ENCODE measurements at regions not wholly inside any gene's neighbourhood (a gene's known extent, or its start where the extent isn't known, plus 50 kb on each side); places are given as distances from the start of the nearest gene placed in this dataset.

DNA sequence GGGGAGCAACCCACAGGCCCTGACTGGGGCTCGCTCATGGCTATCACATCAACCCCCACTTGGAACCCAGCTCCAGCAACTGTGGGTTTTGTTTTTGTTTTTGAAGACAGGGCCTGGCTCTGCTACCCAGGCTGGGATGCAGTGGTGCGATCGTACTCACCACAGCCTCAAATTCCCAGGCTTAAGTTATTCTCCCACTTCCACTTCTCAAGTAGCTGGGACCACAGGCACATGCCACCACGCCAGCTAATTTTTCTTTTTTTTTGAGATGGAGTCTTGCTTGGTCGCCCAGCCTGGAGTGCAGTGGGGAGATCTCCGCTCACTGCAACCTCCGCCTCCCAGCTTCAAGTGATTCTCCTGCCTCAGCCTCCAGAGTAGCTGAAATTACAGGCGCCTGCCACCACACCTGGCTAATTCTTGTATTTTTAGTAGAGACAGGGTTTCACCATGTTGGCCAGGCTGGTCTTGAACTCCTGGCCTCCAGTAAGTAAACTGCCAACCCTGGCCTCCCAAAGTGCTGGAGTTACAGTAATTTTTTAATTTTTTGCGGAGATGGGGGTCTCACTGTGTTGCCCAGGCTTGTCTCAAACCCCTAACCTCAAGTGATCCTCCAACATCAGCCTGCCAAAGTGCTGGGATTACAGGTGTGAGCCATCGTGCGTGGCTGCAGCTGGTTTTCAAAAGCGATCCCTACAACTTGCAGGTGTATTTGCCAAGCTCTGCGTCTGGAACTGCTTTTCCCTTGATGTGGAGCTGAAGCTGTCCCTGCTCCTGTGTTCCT is 228.7 kb downstream of the SKIDA1 start:
- in situ Hi-C loops (cut with HindIII; ENCODE audit: low sequenced_read_pairs) = loop anchor here (25.0 kb wide), 1 partner anchor 191 kb away; no protein-coding TSS in a partner anchor

DNA sequence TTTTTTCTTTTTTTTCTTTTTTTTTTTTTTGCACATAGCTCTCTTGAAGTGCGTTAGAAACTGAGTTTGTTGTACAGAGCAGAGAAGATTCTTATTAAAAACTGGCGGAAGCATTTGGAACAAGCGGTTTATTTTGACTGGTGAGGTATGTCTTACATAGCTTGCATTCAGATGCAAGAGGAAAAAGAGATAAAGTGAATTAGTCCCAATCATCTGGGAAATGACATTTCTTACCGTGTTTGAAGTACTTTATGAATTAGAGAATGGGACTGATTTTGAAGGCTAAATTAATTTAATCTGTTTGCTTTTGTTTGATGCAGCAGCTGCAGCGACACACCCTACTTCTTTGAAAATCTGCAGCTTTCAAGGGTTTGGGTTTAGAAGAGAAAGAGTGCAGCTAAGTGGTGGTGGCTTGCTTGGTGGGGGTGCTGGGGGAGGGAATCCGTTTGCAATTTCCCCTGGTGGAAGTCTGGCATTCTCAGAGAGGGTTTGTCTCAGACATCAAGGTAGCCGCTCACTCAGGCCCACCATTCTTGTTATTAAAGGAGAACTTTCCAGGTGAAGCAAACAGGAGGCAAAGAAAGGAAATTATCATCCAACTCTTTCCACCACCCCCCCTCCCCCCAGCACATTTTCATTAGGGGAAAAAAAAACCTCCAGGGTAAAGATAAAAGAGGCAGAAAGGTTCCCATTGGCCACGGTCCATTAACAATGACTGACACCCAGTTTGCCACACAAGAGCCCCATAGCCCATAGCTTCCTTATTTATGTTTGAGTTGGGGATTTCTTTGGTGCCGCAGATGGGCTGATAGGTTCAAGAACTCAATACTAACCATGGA is 231.7 kb downstream of the SKIDA1 start:
- in situ Hi-C loops (cut with HindIII; ENCODE audit: low sequenced_read_pairs) = loop anchor here (25.0 kb wide), 1 partner anchor 194 kb away; no protein-coding TSS in a partner anchor

DNA sequence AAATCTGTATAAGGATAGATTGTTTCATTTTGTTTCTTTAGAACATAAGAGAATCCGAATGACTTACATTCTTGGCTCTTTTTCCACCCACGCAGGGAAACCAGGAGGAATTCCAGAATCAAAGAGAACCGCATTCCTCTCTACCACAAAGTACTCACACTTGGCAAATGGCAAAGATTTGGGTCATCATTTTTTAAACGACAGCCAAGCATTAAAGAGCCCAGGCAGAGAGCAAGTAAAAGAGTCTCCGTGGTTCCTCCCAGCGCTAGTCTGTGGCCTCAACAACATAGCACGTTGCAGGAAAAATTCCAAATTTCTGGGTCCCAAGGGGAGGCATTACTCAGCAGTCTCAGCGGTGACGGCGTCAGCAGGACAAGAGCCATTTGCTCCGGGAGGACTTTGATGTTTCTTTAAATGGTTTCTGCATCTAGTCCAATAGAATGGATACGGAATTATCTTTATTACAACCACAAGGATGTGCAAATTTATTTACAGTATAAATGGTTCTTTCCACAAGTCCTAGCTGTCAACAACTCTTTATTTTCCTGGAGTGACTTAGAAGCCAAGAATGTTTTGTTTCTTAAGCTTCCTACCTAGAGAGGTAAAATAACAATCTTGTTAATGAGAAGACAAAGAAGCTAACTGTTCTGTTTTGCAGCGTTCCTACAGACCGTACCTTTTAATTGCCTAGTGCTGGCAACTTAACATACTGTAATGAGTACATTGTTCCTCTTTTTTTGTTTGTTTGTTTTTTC is 232.5 kb downstream of the SKIDA1 start:
- in situ Hi-C loops (cut with HindIII; ENCODE audit: low sequenced_read_pairs) = loop anchor here (25.0 kb wide), 1 partner anchor 194 kb away; no protein-coding TSS in a partner anchor

DNA sequence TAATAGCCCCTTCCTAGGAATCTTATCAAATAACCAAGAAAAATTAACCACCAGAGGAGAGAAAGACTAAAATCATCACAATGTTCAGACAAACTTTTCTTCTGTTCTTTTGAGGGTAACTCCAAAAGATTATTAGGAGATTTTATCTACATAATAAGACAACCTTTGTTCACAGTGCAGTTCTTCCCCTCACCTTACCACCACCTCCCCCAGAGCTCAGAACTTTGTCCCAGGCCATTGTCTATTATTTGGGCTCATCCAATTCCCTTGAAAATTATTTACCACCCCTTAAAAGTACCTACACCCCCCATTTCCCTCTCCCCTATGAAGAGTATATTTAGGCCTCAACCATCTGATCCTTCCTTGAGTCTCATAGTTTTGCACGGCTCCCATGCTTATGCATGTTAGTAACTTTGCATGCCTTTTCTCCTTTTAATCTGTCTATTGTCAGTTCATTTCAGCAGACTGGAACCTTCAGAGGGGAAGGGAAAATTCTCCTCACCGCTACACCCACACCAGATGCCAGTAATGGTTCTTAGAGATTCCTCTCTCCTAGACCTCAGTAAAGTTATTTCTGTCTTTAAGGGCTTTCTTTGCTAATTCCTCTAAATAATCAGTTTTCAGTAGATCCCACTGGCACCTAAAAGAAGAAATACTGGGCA is 234.9 kb downstream of the SKIDA1 start:
- in situ Hi-C loops (cut with HindIII; ENCODE audit: low sequenced_read_pairs) = loop anchor here (25.0 kb wide), 1 partner anchor 197 kb away; no protein-coding TSS in a partner anchor

DNA sequence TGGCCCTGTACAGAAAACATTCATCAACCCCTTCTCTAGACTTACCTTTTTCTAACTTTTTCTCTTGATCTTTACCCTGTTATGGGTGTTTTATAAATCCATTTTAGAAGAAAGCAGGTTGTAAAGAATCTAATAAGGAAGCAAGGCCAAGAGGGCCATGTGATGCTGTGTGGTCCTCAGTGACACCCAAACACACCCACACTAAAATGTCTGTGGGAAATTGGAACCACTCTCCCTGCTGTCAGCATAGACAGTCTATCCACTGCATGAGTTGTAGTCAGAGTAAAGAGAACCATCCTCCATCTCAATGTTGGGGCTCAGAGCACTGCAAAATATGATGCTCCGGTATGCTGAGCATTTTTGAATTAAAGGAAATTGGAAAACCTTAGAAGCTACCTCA is 235.5 kb downstream of the SKIDA1 start:
- in situ Hi-C loops (cut with HindIII; ENCODE audit: low sequenced_read_pairs) = loop anchor here (25.0 kb wide), 1 partner anchor 197 kb away; no protein-coding TSS in a partner anchor

DNA sequence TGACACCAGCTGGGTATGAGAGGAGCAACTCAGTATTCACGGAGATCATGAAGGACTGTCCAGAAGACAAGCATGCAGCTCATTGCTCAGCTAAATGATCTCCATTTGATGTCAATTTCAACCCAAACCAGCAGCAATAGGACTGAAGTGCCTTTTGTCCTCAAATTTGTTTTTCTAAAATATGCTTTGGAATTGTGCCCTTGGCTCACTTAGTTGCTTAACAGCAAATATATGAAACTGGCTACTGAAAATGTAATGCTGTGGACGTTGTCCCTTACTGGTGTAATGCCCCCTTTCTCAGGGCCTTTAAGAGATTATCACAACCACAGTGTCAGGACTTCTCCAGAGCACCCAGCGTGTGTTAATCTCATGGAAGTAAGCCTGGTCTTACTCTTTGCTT is 236.2 kb downstream of the SKIDA1 start:
- in situ Hi-C loops (cut with HindIII; ENCODE audit: low sequenced_read_pairs) = loop anchor here (25.0 kb wide), 1 partner anchor 198 kb away; no protein-coding TSS in a partner anchor

DNA sequence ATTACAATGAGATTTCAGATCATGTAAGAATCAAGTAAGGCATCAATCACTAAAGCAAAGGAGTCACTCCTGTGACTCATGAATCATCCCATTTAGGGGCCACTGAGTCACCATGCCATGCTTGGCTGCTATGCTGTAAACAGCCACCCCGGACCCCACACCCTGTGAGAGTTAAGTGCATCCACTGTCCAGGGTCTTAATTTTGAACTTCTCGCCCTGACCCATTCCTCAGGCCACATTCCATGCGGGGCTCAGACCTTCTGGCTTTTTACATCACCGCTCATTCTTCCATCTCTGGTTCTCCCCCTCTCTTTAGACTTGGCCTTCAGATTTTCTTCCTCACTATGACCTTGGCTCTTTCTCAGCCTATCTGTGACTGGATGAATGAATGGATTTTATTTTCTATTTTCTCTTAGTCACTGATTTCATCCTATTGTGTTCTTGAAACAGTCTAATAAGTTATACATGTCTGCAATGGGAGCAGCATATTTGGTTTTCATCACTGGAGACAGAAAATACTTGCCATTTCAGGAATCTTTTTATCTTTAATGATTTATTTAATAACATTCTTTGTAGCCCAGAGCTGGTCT is 239.6 kb downstream of the SKIDA1 start:
- in situ Hi-C loops (cut with HindIII; ENCODE audit: low sequenced_read_pairs) = loop anchor here (25.0 kb wide), 1 partner anchor 201 kb away; no protein-coding TSS in a partner anchor

DNA sequence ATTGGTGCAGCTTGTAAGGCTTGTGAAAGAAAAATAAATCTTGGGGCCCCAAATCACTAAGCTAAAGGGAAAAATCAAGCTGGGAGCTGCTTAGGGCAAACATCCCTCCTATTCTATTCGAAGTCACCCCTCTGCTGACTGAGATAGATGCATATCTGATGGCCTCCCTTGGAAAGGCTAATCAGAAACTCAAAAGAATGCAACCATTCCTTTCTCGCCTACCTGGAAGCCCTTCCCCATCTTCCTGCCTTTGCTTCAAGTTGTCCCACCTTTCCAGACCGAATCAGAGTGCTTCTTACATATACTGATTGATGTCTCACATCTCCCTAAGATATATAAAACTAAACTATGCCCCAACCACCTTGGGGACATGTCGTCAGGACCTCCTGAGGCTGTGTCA is 240.3 kb downstream of the SKIDA1 start:
- in situ Hi-C loops (cut with HindIII; ENCODE audit: low sequenced_read_pairs) = loop anchor here (25.0 kb wide), 1 partner anchor 202 kb away; no protein-coding TSS in a partner anchor

DNA sequence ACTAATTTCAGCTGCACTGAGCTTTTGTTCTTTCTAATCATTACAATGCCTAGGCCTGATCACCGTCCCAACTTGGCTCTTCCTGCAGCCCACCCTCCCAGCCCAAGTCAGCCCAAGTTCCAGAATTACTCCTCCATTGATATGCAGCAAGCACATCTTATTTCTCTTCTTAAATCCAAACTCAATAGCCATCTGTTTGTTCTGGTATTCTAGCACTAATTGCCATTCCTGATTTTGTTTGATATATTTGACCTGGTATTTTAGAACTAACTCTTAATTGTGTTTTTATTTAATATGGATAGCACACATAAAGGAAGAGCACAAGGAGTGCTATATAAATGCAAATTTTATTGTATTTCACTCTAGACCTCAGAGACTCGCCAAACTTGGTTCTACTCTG is 241.2 kb downstream of the SKIDA1 start:
- in situ Hi-C loops (cut with HindIII; ENCODE audit: low sequenced_read_pairs) = loop anchor here (25.0 kb wide), 1 partner anchor 203 kb away; no protein-coding TSS in a partner anchor

DNA sequence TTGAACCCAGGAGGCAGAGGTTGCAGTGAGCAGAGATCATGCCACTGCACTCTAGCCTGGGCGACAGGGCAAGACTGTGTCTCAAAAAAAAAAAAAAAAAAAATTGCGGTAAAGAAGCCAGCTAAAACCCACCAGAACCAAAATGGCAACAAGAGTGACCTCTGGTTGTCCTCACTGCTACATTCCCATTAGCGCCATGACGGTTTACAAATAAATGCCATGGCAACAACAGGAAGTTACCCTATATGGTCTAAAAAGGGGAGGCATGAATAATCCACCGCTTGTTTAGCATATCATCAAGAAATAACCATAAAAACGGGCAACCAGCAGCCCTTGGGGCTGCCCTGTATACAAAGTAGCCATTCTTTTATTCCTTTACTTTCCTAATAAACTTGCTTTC is 242.4 kb downstream of the SKIDA1 start:
- in situ Hi-C loops (cut with HindIII; ENCODE audit: low sequenced_read_pairs) = loop anchor here (25.0 kb wide), 1 partner anchor 204 kb away; no protein-coding TSS in a partner anchor

DNA sequence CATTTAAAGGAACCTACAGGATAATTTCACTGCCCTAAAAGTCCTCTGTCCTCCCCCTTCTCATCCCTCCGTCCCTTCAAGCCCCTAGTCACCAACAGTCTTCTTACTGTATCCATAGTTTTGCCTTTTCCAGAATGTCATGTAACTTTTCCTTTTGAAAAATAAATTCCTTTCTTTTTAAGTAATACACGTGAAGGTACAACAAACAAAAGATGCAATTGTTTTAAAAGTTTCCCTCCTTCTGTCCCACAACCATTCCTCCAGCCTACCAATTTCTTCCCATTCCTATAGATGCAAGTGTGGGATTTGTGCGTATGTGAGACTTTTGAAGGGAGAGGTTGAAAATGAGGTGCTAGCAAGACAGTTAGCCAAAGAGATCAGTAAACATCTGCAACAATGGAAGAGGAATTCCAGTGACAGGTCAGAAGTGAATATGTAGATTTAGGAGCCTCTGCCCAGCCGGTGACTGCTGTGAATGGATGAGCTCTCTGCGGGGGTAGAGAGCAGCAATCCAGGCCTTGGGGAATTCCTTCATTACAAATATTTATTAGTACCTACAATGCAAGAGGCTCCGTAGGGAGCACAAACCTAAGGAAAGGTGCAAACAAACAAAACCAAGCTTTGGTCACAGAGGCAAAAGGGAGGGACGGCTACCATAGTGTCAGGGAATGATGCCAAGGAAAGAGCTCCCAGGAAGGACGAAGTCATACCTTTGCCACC is 243.6 kb downstream of the SKIDA1 start:
- in situ Hi-C loops (cut with HindIII; ENCODE audit: low sequenced_read_pairs) = loop anchor here (25.0 kb wide), 1 partner anchor 205 kb away; no protein-coding TSS in a partner anchor

DNA sequence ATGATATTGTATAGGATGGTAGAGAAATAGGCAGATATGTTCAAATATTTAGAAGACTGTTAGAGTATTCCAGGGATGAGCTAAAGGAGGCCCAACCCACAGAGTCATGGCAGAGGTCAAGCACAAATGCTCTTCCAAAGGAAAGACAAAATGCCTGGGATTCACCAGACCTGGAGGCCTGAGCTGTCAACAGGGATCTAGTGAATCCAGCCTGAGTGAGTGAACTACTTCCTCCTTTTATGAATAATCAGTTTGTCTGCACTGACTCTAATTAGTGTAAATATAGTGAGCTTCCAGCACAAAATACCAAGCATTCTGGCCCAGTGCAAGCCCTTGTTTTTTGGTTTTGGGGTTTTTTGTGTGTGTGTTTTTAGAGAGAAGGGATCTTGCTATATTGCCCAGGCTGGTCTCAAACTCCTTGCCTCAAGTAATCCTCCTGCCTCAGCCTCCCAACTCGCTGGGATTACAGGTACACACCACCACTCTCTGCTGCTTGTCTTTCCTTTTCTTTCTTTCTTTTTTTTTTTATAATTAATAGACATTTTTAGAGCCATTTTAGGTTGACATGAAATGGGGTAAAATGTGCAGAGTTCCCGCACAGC is 244.4 kb downstream of the SKIDA1 start:
- in situ Hi-C loops (cut with HindIII; ENCODE audit: low sequenced_read_pairs) = loop anchor here (25.0 kb wide), 1 partner anchor 206 kb away; no protein-coding TSS in a partner anchor

DNA sequence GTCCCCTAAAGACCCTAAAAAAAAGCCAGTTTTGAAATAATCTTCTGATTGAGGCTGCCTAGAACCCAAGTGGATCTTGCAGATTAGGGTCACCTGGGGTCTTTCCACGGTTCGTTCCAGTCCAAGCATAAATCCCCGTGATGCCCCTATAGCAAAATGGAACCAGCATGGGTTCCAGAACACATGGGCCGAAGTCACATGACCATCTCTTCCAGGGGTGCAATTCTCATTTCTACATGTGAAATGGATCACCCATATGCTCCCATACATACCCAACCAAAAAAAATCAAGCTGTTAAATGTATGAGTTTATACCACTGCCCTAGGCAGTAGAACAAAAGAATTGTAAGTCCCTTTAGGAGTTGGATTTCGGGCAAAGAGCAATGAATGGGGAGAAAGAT is 245.4 kb downstream of the SKIDA1 start:
- in situ Hi-C loops (cut with HindIII; ENCODE audit: low sequenced_read_pairs) = loop anchor here (25.0 kb wide), 1 partner anchor 207 kb away; no protein-coding TSS in a partner anchor

DNA sequence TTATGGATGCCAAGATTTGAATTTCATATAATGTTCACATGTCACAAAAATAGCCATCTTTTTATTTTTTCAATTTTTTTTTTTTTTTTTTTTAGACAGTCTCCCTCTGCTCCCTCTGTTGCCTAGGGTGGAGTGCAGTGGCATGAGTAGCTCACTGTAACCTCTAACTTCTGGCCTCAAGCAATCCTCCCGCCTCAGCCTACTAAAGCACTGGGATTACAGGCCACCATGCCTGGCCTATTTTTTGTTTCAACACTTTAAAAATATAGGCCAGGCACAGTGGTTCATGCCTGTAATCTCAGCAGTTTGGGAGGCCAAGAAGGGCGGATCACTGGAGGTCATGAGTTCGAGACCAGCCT is 246.3 kb downstream of the SKIDA1 start:
- in situ Hi-C loops (cut with HindIII; ENCODE audit: low sequenced_read_pairs) = loop anchor here (25.0 kb wide), 1 partner anchor 208 kb away; no protein-coding TSS in a partner anchor

DNA sequence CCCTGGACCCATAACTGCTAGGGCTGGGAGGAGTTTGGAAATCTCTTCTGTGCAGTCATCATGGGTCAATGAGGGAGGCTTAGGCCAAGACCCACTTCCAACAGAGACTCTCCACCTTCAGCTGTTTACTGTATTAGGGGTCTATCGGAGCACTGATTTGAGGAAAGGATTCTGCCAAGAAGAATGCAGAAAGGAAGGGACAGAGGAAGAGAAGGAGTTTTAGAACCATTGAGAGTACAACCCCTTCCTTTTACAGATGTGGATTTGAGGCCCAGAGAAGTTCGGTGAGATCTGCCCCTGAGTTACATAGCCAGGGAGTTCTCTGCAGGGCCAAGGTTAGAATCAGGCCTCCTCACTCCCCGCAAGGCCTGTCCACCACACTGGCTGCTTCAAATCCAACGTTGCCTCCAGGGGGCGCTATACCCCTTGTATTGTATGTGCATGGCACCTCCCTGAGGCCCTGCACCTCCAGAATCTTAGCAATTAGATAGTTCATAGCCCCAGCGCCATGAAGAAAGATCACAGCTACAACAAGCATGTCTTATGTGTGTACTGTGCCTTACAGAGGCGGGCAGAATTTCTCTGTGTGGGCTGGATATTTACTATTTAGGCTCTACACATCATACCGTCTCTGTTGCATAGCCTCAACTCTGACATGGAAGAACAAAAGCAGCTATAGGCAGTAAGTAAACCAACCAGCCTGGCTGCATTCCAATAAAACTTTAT is 246.8 kb downstream of the SKIDA1 start:
- in situ Hi-C loops (cut with HindIII; ENCODE audit: low sequenced_read_pairs) = loop anchor here (25.0 kb wide), 1 partner anchor 209 kb away; no protein-coding TSS in a partner anchor

DNA sequence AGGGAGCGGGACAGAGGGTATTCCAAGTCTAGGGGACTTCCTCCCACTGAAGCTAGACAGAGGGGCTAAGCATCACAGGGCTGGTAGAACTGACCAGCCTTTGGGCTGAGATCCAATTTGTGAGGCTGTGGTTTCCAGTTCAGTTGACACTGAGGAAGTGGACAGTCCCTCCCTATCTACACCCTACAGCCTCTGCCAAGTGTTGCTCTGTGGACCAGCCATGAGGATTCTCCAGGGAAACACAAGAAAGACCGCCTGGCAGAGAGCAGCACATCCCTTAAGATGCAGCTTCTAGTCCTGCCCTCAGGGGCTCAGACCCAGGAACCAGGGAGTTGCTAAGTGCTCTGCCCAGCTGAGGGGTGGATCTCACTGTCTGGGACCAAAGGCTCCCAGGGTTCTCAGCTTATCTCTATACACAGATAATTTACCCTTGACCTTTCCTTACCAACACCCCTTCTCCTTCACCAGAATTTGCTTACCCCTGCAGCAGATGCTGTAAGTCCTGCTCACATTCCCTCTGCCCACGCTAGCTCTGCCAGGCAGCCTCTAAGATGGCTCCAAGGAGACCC is 252.0 kb downstream of the SKIDA1 start:
- in situ Hi-C loops (cut with HindIII; ENCODE audit: low sequenced_read_pairs) = no loop called here

DNA sequence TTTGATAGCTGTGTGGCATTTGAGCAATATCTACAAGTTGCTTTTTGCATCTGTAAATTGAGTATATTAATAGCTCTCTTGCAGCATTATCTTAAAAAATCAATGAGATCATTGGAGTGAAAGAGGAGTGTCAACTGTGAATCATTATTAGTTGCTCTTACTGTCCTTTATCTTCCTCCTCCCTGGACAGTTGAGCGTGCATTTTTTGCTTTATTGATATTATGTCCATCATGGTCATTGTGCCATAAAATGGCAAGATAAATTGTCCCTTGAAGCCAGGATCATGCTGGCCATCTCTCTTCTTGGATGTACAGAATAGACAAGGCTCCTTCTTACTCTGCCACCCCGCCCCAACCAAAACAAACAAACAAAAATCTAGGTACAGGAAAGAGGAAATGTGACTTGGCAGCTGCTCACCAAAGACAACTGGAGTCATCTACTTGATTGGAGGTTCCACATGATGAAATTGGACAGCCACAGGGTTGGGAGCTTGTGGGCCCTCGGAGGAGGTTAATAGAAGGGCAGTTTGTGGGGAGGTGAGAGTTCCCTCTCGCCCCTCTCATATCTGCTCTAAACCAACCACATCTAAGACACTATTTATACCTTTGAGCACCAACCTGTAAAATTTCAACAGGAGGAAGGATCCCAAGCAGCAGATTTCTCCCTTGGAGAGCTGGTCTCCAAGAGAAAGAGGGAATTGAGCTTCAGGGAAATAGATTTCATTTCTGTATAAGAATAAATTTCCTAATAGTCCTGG is 252.7 kb downstream of the SKIDA1 start:
- in situ Hi-C loops (cut with HindIII; ENCODE audit: low sequenced_read_pairs) = no loop called here

Measured in endothelial cell of hepatic sinusoid (primary cell).